GM18907 (cell line): ENCODE measurements at regions not wholly inside any gene's neighbourhood (a gene's known extent, or its start where the extent isn't known, plus 50 kb on each side); places are given as distances from the start of the nearest gene placed in this dataset.

Experiments
- ATAC-seq: cut with Tn5 transposase; IDR thresholded peaks from one replicate; pipeline ENCODE4 v1.9.1; 2021; ENCODE audit warnings: mild to moderate bottlenecking, moderate library complexity; ENCODE audit not compliant: unreplicated experiment

GRCh38 chr9:108134486-108135128 lies 645.0 kb upstream of the KLF4 start:
- ATAC-seq = no peak

- ATAC-seq = no peak
Measured at GRCh38 chr9:108133680-108134079, 644.1 kb upstream of the KLF4 start.

GRCh38 chr9:108133101-108133500 lies 643.5 kb upstream of the KLF4 start:
- no peak for ATAC-seq

GRCh38 chr9:108130905-108131304 lies 641.3 kb upstream of the KLF4 start:
- no peak for ATAC-seq

- no peak for ATAC-seq
Measured at GRCh38 chr9:108125625-108126024, 636.1 kb upstream of the KLF4 start.

GRCh38 chr9:108119530-108120113 lies 630.1 kb upstream of the KLF4 start:
- no peak for ATAC-seq

- ATAC-seq = no peak
Measured at GRCh38 chr9:108117795-108118194, 628.2 kb upstream of the KLF4 start.

- no peak for ATAC-seq
Measured at GRCh38 chr9:108117306-108117705, 627.7 kb upstream of the KLF4 start.

GRCh38 chr9:108113596-108113995 lies 624.0 kb upstream of the KLF4 start:
- ATAC-seq = no peak

- ATAC-seq = no peak
Measured at GRCh38 chr9:108109927-108110690, 620.5 kb upstream of the KLF4 start.

GRCh38 chr9:108108852-108109448 lies 619.4 kb upstream of the KLF4 start:
- ATAC-seq = no peak

- no peak for ATAC-seq
Measured at GRCh38 chr9:108108280-108108851, 618.8 kb upstream of the KLF4 start.

- ATAC-seq = no peak
Measured at GRCh38 chr9:108105885-108106284, 616.3 kb upstream of the KLF4 start.

GRCh38 chr9:108104991-108105390 lies 615.4 kb upstream of the KLF4 start:
- ATAC-seq = no peak

- ATAC-seq = no peak
Measured at GRCh38 chr9:108103046-108103693, 613.6 kb upstream of the KLF4 start.

- ATAC-seq = no peak
Measured at GRCh38 chr9:108101410-108101809, 611.8 kb upstream of the KLF4 start.

GRCh38 chr9:108100571-108100970 lies 611.0 kb upstream of the KLF4 start:
- no peak for ATAC-seq

GRCh38 chr9:108099854-108100253 lies 610.3 kb upstream of the KLF4 start:
- ATAC-seq = no peak

- no peak for ATAC-seq
Measured at GRCh38 chr9:108095496-108095895, 605.9 kb upstream of the KLF4 start.

GRCh38 chr9:108094676-108094993 lies 605.1 kb upstream of the KLF4 start:
- ATAC-seq = no peak
